Lower leg skin (tissue), 4 donors: ENCODE measurements at regions not wholly inside any gene's neighbourhood (a gene's known extent, or its start where the extent isn't known, plus 50 kb on each side); places are given as distances from the start of the nearest gene placed in this dataset.
"Not testable (repeated sequence)": the region's sequence is repeated elsewhere in the genome, so short reads cannot be mapped to it uniquely, and the experiment has no call there.

Experiments used
- DNase-seq, 2 donors: peaks; one replicate each; pipeline ENCODE4 v3.0.0-alpha.2; 2019; ENCODE audit warnings: low spot score in 2 of 2
- H3K4me3 ChIP-seq: fragments of 200-600 bp; sonication (generic); 2 replicates; pipeline ENCODE4 v1.5.1; 2017; ENCODE audit warnings: mild to moderate bottlenecking, low read depth; ENCODE audit not compliant: poor library complexity, severe bottlenecking
- CTCF ChIP-seq, 3 donors: fragments of 450-650 bp; IDR thresholded peaks; one replicate each; pipeline ENCODE4 v1.5.1; 2016; ENCODE audit warnings: antibody characterized with exemption in 3 of 3, mild to moderate bottlenecking in 3 of 3, moderate library complexity in 2 of 3
- POLR2A ChIP-seq, 2 donors: fragments of 450-650 bp; IDR thresholded peaks; one replicate each; pipeline ENCODE4 v1.6.1; 2016 to 2017; ENCODE audit warnings: antibody characterized with exemption in 2 of 2, mild to moderate bottlenecking in 1 of 2, moderate library complexity in 1 of 2
- WGBS, 2 donors: methylation state at CpG; one replicate each; pipeline ENCODE4 v1.1.5; 2018; 5-methylcytosine and 5-hydroxymethylcytosine counted together
- intact Hi-C: fragments of 100-400 bp; cut with DNase I; formaldehyde crosslinking; loops from one replicate; pipeline ENCODE4 v1.15.0; 2023; ENCODE audit warnings: low total_unique reads

- intact Hi-C loops: no loop called here
- no peak overlapping the region for H3K4me3 ChIP-seq
- 75 to 87% methylated on average over 2 to 3 of the region's 3 CpGs for WGBS, 2 donors
- DNase-seq: no peak
- TF ChIP-seq CTCF (IDR thresholded peaks at IDR 0.05): no peak
- TF ChIP-seq POLR2A (IDR thresholded peaks at IDR 0.05): no peak
Observed at GRCh38 chr1:90817399-90817798, 100.3 kb upstream of the BARHL2 start.

- WGBS, 2 donors: 78 to 84% methylated on average over 6 of the region's 6 CpGs
- H3K4me3 ChIP-seq, intact Hi-C loops, DNase-seq: not testable (repeated sequence)
Observed at GRCh38 chr1:90812237-90812636, 95.1 kb upstream of the BARHL2 start.

GRCh38 chr1:90811444-90811950, 94.4 kb upstream of the BARHL2 start:
- intact Hi-C loops: not testable (repeated sequence)

GRCh38 chr1:90810681-90811080, 93.6 kb upstream of the BARHL2 start:
- DNase-seq: no peak
- TF ChIP-seq POLR2A (IDR thresholded peaks at IDR 0.05) (no peak), CTCF (IDR thresholded peaks at IDR 0.05) (no peak)
- H3K4me3 ChIP-seq: no peak overlapping the region
- 88 to 89% methylated on average over 6 of the region's 6 CpGs for WGBS, 2 donors
- intact Hi-C loops: no loop called here

More at GRCh38 chr1:90811444-90811950, 94.4 kb upstream of the BARHL2 start:
- WGBS, 2 donors: 77 to 88% methylated on average over 5 of the region's 5 CpGs
- DNase-seq, H3K4me3 ChIP-seq: not testable (repeated sequence)

- TF ChIP-seq POLR2A (IDR thresholded peaks at IDR 0.05) (no peak), CTCF (IDR thresholded peaks at IDR 0.05) (no peak)
- no peak overlapping the region for H3K4me3 ChIP-seq
- no peak for DNase-seq
- 41% methylated on average over 3 of the region's 3 CpGs for WGBS, 2 donors
- intact Hi-C loops: no loop called here
Observed at GRCh38 chr1:90809996-90810395, 92.9 kb upstream of the BARHL2 start.

- intact Hi-C loops: no loop called here
- no peak for TF ChIP-seq POLR2A (IDR thresholded peaks at IDR 0.05)
- TF ChIP-seq CTCF (IDR thresholded peaks at IDR 0.05): no peak
- H3K4me3 ChIP-seq: no peak overlapping the region
- no peak for DNase-seq
- WGBS, 2 donors: 47 to 60% methylated on average over 3 of the region's 3 CpGs
Observed at GRCh38 chr1:90809093-90809492, 92.0 kb upstream of the BARHL2 start.

GRCh38 chr1:90807329-90807728, 90.2 kb upstream of the BARHL2 start:
- intact Hi-C loops: no loop called here
- no peak overlapping the region for H3K4me3 ChIP-seq
- TF ChIP-seq POLR2A (IDR thresholded peaks at IDR 0.05) (no peak), CTCF (IDR thresholded peaks at IDR 0.05) (no peak)
- DNase-seq: no peak
